ENCODE measurements at regions not wholly inside any gene's neighbourhood (a gene's known extent, or its start where the extent isn't known, plus 50 kb on each side); places are given as distances from the start of the nearest gene placed in this dataset.
"Not testable (repeated sequence)": the region's sequence is repeated elsewhere in the genome, so short reads cannot be mapped to it uniquely, and the experiment has no call there.

DNA sequence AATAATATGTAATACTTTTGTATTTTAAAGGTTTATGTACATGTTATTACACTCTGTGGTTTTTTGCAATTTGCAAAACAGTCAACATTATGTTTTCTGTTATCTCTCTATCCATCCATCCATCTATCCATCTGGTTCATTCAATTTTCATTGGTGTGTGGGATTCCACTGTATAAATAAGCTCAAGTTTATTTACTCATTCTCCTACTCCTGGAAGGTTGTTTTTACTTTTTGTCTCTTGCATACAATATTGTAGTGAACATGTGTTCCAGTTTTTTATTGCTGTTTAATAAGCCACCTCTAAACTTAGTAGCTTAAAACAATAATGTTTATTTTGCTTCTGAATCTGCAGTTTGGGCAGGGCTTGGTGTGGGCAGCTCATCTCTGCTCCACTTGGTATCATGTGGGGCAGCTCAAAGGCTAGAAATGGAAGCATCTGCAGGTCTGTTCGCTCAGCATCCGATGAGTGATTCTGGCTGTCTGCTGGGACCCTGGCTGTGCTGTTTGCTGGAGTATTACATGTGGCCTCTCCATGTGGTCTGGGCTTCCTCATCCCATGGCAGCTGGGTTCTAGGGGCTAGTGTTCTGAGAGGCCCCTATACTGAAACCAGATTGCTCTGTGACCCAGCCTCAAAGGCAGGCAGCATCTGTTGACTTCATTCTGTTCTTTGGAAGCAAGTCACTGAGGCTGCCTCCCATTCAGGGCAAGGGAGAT, 98.8 kb downstream of the SLC25A47 start:
- no peak for DNase-seq

GRCh38 chr14:100422556-100423316, 99.6 kb downstream of the SLC25A47 start:
- no peak for DNase-seq

GRCh38 chr14:100423317-100424010, 100.3 kb downstream of the SLC25A47 start:
- no peak for DNase-seq

DNA sequence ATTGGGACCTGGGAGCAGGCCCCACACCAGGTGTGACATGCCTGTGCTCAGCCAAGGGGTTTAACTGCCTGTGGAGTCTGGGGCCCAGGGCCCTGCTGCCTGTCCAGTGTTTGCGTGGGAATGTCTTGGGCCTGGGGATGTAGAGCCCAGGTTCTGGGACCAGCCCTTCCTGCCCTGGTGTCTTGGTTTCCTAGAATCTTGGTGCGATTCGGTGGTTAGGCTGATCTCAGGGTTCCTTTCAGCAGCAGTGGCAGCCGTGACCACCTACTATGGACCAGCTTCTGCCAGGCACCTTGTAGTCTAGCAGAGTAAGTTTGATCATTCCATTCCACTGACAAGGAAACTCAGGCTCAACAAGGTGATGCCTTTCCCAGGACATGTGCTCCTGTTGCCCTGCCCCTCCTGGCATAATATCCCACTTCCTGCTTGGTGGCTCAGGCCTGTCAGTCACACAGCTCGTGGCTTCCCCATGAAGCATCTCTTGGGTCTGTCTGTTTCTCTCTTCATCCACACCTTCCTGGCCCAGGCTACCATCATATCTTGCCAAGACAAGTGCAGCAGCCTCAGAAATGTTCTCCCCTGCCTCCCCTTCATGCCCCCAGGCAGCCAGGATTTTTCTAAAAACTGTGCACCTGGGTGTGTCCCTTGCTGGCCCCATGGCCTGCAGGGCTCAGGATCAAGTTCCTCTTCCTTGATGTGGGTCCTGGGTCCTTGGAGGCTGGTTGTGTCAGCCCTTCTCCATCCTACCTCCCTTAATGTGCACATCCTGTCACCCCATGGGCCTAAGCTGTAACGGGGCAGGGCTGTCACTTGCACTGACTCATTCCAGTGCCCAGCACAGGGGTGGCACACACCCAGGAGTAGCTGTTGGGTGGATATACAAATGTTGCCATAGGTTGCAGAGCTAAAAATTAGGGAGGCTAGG, 101.6 kb downstream of the SLC25A47 start:
- no peak for DNase-seq

DNA sequence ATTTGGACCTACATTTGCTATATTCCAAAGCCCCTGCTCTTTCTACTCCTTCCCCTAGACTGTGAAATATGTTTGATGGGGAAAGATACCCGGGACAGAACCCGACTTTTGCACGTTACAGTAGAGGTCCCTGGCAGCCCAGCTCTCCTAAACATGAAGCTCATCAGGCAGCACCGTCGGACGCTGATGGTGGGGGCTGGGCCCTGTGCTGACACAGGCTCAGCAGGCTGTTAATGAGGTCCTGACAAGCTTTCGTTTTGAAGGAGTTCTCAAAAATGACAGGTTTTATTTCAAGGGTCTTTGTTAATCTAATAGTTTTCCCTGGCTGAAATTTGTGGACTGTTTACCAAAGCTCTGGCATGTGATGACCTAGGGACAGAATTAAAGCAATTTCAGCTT, 102.3 kb downstream of the SLC25A47 start:
- no peak for DNase-seq

DNA sequence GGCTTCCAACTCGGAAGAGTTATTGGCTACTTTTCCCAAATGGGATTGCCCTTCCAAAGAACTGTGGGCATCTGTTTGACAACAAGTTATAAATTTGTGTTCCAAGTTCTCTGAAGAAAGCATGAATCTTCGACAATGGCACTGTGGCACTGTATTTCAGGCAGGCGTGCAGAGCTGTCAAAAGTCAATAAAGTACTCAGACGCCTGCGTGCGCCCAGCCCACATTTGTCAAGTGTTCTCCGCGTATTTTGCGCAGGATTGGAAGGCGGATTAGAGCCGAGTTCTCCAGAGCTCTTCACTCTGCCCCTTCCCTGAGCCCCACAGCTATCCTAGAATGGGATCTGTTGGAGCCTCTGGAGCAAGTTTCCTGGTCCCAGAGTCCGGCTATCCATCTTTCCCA, 103.2 kb downstream of the SLC25A47 start:
- DNase-seq, result no peak

GRCh38 chr14:100427166-100427565, 104.0 kb downstream of the SLC25A47 start:
- no peak for DNase-seq

GRCh38 chr14:100428727-100429126, 105.6 kb downstream of the SLC25A47 start:
- DNase-seq, result no peak

GRCh38 chr14:100429537-100429936, 106.4 kb downstream of the SLC25A47 start:
- no peak for DNase-seq

DNA sequence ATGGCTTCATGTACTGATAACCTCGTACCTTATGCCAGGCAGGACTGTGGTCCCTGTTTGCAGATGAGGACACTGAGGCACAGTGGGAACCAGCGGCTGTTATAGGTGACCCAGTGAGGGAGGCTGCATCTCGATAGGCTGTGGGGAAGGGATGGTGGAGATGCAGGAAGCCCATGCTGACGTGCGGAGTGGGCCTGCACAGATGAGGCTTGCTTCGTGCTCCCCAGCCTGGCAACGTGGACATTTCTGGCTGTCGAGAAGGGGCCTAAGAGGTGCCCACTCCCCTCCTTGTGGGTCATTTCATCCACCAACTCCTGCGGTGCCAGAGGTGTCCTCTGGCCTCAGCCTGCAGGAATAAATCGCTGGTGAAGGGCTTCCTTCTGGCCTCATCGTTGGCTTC, 107.4 kb downstream of the SLC25A47 start:
- DNase-seq, result no peak

- not testable (repeated sequence) for DNase-seq
Observed at GRCh38 chr14:100431461-100431860, 108.3 kb downstream of the SLC25A47 start.

GRCh38 chr14:100432652-100433427, 109.7 kb downstream of the SLC25A47 start:
- no peak for DNase-seq

DNA sequence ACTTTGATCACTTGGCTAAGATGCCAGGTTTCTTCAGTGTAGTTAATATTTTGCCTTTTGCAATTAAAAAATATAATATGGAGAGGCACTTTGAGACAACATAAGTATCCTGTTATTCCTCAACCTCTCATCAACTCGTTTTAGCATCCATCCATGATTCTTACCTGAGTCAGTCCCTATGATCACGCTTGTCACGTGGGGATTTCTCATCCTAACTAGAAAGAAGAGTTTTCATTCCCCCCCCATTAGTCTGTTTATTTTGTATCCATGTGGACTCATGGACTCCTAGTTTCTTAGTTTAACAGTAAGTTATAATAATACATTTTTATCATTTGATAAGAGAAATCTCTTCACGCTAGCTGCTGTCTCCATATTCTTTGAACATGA, 110.3 kb downstream of the SLC25A47 start:
- DNase-seq, result no peak

DNA sequence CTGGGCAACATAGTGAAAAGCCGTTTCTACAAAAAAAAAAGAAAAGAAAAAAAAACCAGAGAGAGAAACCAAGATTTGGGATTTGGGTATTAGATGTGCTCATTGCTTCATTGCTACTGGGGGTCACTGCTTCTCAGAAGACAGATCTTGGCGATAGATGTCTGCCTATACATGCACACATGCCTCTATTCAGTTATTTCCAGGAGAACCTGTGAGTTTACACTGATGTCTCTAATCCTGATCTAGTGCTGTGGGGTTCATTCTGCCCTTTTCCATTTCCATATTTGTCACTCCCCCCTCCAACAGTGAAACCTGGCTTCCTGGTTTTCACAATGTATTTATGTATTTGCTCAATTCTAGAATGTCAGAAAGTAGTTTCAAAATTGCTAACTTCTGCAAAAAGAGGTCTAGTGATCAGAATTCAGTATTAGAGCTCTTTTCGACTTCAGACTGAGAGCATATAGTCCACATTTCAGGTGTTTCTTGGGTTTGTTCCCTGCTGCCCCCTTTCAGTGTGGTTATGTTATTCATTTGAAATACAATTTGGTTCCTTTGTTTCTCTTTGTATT, 111.0 kb downstream of the SLC25A47 start:
- no peak for DNase-seq

GRCh38 chr14:100434911-100435438, 111.8 kb downstream of the SLC25A47 start:
- no peak for DNase-seq

- DNase-seq, result no peak
Observed at GRCh38 chr14:100435459-100435858, 112.3 kb downstream of the SLC25A47 start.

DNA sequence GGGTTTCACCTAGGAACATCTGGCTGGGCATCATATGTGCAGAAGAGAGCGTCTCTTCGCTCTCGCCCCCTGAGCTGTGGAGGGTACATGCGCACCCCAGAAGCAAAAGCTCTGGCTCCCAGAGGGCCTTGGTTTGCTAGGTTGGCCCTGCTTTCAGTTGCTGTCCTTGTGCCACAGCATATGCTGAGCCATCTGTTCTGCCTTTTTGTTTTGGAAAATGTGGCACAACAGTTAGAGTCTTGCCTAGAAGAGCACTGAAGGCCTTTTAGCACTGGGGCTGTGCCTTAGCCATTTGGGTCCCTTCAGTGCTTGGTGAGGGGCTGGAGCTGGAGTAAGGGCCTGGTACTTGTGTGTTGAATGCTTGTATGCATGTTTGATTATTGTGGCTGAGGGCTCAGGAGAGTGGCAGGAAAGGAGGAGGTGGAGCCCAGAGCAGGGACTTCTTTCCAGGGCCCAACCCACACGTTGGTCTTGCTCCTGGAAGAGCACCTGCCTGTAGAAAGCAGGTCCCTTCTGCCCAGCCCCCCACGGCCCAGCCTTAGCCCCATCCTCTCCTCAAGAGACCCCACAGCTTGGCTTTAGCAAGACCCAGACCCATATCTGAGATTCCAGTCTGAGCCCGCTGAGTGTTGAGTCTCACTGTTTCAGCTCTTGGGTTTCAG, 113.7 kb downstream of the SLC25A47 start:
- no peak for DNase-seq

GRCh38 chr14:100438271-100438670, 115.1 kb downstream of the SLC25A47 start:
- no peak for DNase-seq

DNA sequence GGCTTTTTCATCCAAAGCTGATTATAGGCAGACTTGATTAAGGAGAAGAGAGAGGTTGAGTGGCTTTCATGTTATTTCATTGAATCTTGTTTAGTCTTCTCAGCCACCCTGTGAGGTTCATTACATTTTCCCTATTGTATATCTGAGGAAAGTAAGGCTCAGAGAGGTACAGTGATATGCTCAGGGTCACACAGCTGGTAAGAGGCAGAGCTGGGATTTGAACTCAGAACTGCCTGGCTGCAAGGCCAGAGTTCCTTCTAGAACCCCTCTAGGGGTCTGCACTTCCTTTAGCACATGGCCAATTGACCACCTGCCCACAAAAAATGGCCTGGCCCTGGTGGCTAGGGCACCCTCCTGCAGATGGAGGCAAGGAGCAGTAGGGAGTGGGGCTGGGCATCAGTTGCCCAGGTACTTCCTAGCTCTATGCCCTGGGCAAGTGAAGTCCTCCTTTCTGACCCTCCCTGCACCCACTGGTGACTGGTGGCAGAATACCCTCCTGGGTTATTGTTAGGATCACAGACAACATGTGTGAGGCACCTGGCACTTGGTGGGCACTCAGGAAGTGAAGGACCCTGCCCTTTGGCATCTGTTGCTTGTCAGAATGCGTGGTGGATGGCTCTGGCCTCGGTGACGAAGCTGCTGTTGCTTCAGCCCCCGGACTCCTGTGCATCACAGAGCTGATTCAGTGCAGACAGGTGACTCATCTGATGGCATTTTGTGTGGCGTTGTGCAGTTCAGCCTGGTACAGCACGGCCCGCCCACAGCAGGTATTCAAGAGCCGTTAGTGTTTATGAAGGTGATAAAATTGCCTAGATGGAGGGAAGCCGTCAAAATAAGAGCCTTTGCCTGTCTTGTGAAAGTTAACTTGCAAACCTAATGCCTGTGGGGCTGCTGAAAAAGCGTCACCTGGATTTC, 115.8 kb downstream of the SLC25A47 start:
- no peak for DNase-seq
